ENCODE measurements at regions not wholly inside any gene's neighbourhood (a gene's known extent, or its start where the extent isn't known, plus 50 kb on each side); places are given as distances from the start of the nearest gene placed in this dataset. TPM values are rescaled to one million over a fixed set of nuclear protein-coding genes. Genes with fewer than 3 reads are reported as not detected.
A peak's percentile ranks its signal among the peaks of the same experiment; 100 is the strongest.
"Not testable (repeated sequence)": the region's sequence is repeated elsewhere in the genome, so short reads cannot be mapped to it uniquely, and the experiment has no call there.

GRCh38 chr5:27103486-27103885 lies 65.1 kb upstream of the CDH9 start:
- no peak for DNase-seq
- no peaks in the 10 kb centered on the region for H3K4me1 ChIP-seq (ENCODE audit: low read length)

GRCh38 chr5:27095761-27096160 lies 57.4 kb upstream of the CDH9 start:
- not testable (repeated sequence) for H3K79me2 ChIP-seq (ENCODE audit: low read length); H3K4me2 ChIP-seq (ENCODE audit: low read depth, low read length, poor library complexity, severe bottlenecking); H3K9me2 ChIP-seq (replicated peaks; ENCODE audit: insufficient read depth, low read length); H3K4me1 ChIP-seq (ENCODE audit: low read length); H3K27ac ChIP-seq (ENCODE audit: low read length); H3K36me3 ChIP-seq (ENCODE audit: insufficient read depth, low read length); H4K20me1 ChIP-seq (ENCODE audit: insufficient read depth, low read depth, low read length); H3K9me3 ChIP-seq (ENCODE audit: low read length); DNase-seq; H3K4me3 ChIP-seq (ENCODE audit: low read length); H3K9ac ChIP-seq (ENCODE audit: low read length); H3K27me3 ChIP-seq (ENCODE audit: low read length)
- H2AFZ ChIP-seq (ENCODE audit: low read length) = 0 out of 2 replicates have a peak overlapping the region, but pooled peaks have one; percentile 8

More at GRCh38 chr5:27103486-27103885, 65.1 kb upstream of the CDH9 start:
- Histone ChIP-seq H3K9me3 (ENCODE audit: low read length) (no peaks in the 10 kb centered on the region), H3K4me2 (ENCODE audit: low read depth, low read length, poor library complexity, severe bottlenecking) (no peak overlapping the region), H3K9ac (ENCODE audit: low read length) (no peak overlapping the region), H3K36me3 (ENCODE audit: insufficient read depth, low read length) (no peaks in the 10 kb centered on the region), H3K9me2 (replicated peaks; ENCODE audit: insufficient read depth, low read length) (no peaks in the 10 kb centered on the region), H4K20me1 (ENCODE audit: insufficient read depth, low read depth, low read length) (no peaks in the 10 kb centered on the region), H3K27me3 (ENCODE audit: low read length) (no peaks in the 10 kb centered on the region), H3K4me3 (ENCODE audit: low read length) (no peak overlapping the region), H3K79me2 (ENCODE audit: low read length) (no peaks in the 10 kb centered on the region), H2AFZ (ENCODE audit: low read length) (no peak overlapping the region), H3K27ac (ENCODE audit: low read length) (no peak overlapping the region)

DNA sequence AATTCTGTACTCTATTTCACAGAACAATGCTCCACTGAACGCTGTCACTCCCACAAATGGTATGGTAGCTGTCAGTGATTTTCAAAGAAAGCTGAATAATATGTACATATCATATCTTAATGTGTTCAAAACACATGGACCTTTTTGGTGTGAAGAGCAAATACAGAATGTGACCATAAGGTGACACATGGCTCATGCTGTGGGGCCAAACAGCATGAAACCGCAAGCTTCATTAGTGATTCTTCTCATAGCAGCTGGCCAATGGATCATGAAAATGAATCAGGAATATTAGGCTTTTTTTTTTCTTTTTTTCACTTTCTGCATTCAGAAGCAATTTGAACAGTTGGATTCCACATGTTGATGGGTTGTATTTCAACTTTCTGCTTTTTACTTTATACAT lies 54.9 kb upstream of the CDH9 start:
- H3K4me1 ChIP-seq (ENCODE audit: low read length) = no peaks in the 10 kb centered on the region
- no peaks in the 10 kb centered on the region for H3K9me2 ChIP-seq (replicated peaks; ENCODE audit: insufficient read depth, low read length)
- H3K27ac ChIP-seq (ENCODE audit: low read length) = no peak overlapping the region
- no peak overlapping the region for H3K4me2 ChIP-seq (ENCODE audit: low read depth, low read length, poor library complexity, severe bottlenecking)
- H3K9me3 ChIP-seq (ENCODE audit: low read length) = no peaks in the 10 kb centered on the region; the same call in 1 of the 2 replicates
- H3K9ac ChIP-seq (ENCODE audit: low read length) = no peak overlapping the region
- DNase-seq = no peak
- H4K20me1 ChIP-seq (ENCODE audit: insufficient read depth, low read depth, low read length) = no peaks in the 10 kb centered on the region
- H3K4me3 ChIP-seq (ENCODE audit: low read length) = no peak overlapping the region
- no peaks in the 10 kb centered on the region for H3K27me3 ChIP-seq (ENCODE audit: low read length)
- no peaks in the 10 kb centered on the region for H3K79me2 ChIP-seq (ENCODE audit: low read length)
- no peak overlapping the region for H2AFZ ChIP-seq (ENCODE audit: low read length)
- no peaks in the 10 kb centered on the region for H3K36me3 ChIP-seq (ENCODE audit: insufficient read depth, low read length)

- no peaks in the 10 kb centered on the region for H3K9me2 ChIP-seq (replicated peaks; ENCODE audit: insufficient read depth, low read length)
- H3K36me3 ChIP-seq (ENCODE audit: insufficient read depth, low read length) = no peaks in the 10 kb centered on the region
- H4K20me1 ChIP-seq (ENCODE audit: insufficient read depth, low read depth, low read length) = no peaks in the 10 kb centered on the region
- no peaks in the 10 kb centered on the region for H3K27me3 ChIP-seq (ENCODE audit: low read length)
- H2AFZ ChIP-seq (ENCODE audit: low read length) = no peak overlapping the region
- H3K79me2 ChIP-seq (ENCODE audit: low read length) = no peaks in the 10 kb centered on the region
- H3K9ac ChIP-seq (ENCODE audit: low read length) = no peak overlapping the region
- no peak overlapping the region for H3K27ac ChIP-seq (ENCODE audit: low read length)
- no peak for DNase-seq
- no peaks in the 10 kb centered on the region for H3K4me1 ChIP-seq (ENCODE audit: low read length)
- H3K4me3 ChIP-seq (ENCODE audit: low read length) = no peak overlapping the region
- no peak overlapping the region for H3K4me2 ChIP-seq (ENCODE audit: low read depth, low read length, poor library complexity, severe bottlenecking)
- H3K9me3 ChIP-seq (ENCODE audit: low read length) = no peaks in the 10 kb centered on the region; the same call in 1 of the 2 replicates
These were observed 53.5 kb upstream of the CDH9 start for GRCh38 chr5:27091858-27092257.

DNA sequence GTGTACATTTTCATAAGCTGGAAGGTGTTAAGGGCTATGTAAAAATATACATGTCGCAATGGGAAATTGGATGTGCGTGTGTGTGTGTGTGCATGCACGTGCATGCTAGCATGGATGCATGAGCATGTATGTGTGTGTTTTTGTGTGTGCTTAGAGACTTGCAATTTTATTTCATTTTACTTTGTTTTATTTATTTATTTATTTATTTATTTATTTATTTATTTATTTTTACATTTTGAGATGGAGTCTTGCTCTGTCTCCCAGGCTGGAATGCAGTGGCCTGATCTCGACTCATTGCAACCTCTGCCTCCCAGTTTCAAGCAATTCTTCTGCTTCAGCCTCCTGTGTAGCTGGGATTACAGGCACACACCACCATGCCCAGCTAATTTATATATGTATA lies 50.4 kb upstream of the CDH9 start:
- H3K79me2 ChIP-seq (ENCODE audit: low read length); H3K9ac ChIP-seq (ENCODE audit: low read length); H3K9me3 ChIP-seq (ENCODE audit: low read length); H3K36me3 ChIP-seq (ENCODE audit: insufficient read depth, low read length); H4K20me1 ChIP-seq (ENCODE audit: insufficient read depth, low read depth, low read length); DNase-seq; H3K9me2 ChIP-seq (replicated peaks; ENCODE audit: insufficient read depth, low read length); H3K4me2 ChIP-seq (ENCODE audit: low read depth, low read length, poor library complexity, severe bottlenecking); H3K27ac ChIP-seq (ENCODE audit: low read length); H3K4me1 ChIP-seq (ENCODE audit: low read length); H3K4me3 ChIP-seq (ENCODE audit: low read length); H3K27me3 ChIP-seq (ENCODE audit: low read length); H2AFZ ChIP-seq (ENCODE audit: low read length): not testable (repeated sequence)

Small RNA genes lying in the stretch of these regions (small RNA-seq; reads per million reads assigned to genes)
- gene AC010385.1 (not detected), gene AC010385.3 (not detected), gene AC026421.1 (not detected), gene AC114300.1 (not detected), gene LSP1P3 (0.12 reads per million), gene RF00425 (not detected), gene RNU6-738P (not detected), gene RNU6-909P (not detected), gene UBL5P1 (not detected)

Data from Karpas-422 (cell line).